GM23248 (cell line): ENCODE measurements at regions not wholly inside any gene's neighbourhood (a gene's known extent, or its start where the extent isn't known, plus 50 kb on each side); places are given as distances from the start of the nearest gene placed in this dataset.

Source experiments
- DNase-seq: peaks from one replicate; pipeline ENCODE4 v3.0.0-alpha.2; 2015
- H2AFZ ChIP-seq: fragments of 200-600 bp; sonication (generic); 2 replicates; pipeline ENCODE4 v1.6.1; 2016; ENCODE audit warnings: antibody characterized with exemption
- H3F3A ChIP-seq: fragments of 200-600 bp; sonication (generic); 2 replicates; pipeline ENCODE4 v1.6.1; 2016; ENCODE audit warnings: mild to moderate bottlenecking, antibody characterized with exemption, mixed run types; ENCODE audit not compliant: insufficient read depth
- H3K27ac ChIP-seq: fragments of 200-600 bp; sonication (generic); 2 replicates; pipeline ENCODE4 v1.5.1; 2016; ENCODE audit warnings: mild to moderate bottlenecking
- H3K27me3 ChIP-seq: fragments of 200-600 bp; sonication (generic); replicated peaks from 2 replicates; pipeline ENCODE4 v1.6.1; 2016; ENCODE audit warnings: mild to moderate bottlenecking; ENCODE audit not compliant: insufficient read depth
- H3K36me3 ChIP-seq: fragments of 200-600 bp; sonication (generic); 2 replicates; pipeline ENCODE4 v1.6.1; 2016; ENCODE audit warnings: low read depth, mild to moderate bottlenecking
- H3K4me1 ChIP-seq: fragments of 200-600 bp; sonication (generic); 2 replicates; pipeline ENCODE4 v1.6.1; 2016; ENCODE audit warnings: mild to moderate bottlenecking; ENCODE audit not compliant: insufficient read depth
- H3K4me2 ChIP-seq: fragments of 200-600 bp; sonication (generic); one replicate; pipeline ENCODE4 v1.6.1; 2016; ENCODE audit warnings: mild to moderate bottlenecking; ENCODE audit not compliant: unreplicated experiment
- H3K4me3 ChIP-seq: fragments of 200-600 bp; sonication (generic); 2 replicates; pipeline ENCODE4 v1.5.1; 2016; ENCODE audit warnings: mild to moderate bottlenecking
- H3K79me2 ChIP-seq: fragments of 200-600 bp; sonication (generic); 2 replicates; pipeline ENCODE4 v1.6.1; 2016; ENCODE audit warnings: mild to moderate bottlenecking; ENCODE audit not compliant: insufficient read depth
- H3K9ac ChIP-seq: fragments of 200-600 bp; sonication (generic); 2 replicates; pipeline ENCODE4 v1.6.1; 2016; ENCODE audit warnings: mild to moderate bottlenecking
- H3K9me2 ChIP-seq: fragments of 200-600 bp; sonication (generic); 2 replicates; pipeline ENCODE4 v1.6.1; 2016; ENCODE audit warnings: mixed run types, mild to moderate bottlenecking, moderate library complexity; ENCODE audit not compliant: insufficient read depth
- H3K9me3 ChIP-seq: fragments of 200-600 bp; sonication (generic); one replicate; pipeline ENCODE4 v1.6.1; 2017; ENCODE audit warnings: low read depth
- H4K20me1 ChIP-seq: fragments of 200-600 bp; sonication (generic); 2 replicates; pipeline ENCODE4 v1.6.0; 2016; ENCODE audit not compliant: insufficient read depth
- EZH2 ChIP-seq: fragments of 200-600 bp; sonication (generic); IDR thresholded peaks from 2 replicates; pipeline ENCODE4 v1.6.1; 2018; ENCODE audit warnings: antibody characterized with exemption, mild to moderate bottlenecking; ENCODE audit not compliant: insufficient read depth, poor library complexity, severe bottlenecking
- EZH2phosphoT487 ChIP-seq: fragments of 200-600 bp; sonication (generic); IDR thresholded peaks from 2 replicates; pipeline ENCODE4 v1.6.1; 2018; ENCODE audit warnings: antibody characterized with exemption, moderate library complexity, mild to moderate bottlenecking, low read depth; ENCODE audit not compliant: insufficient read depth
- WGBS, 2 experiments: methylation state at CpG; one replicate each; pipeline ENCODE4 v1.1.6; 2015 to 2017; ENCODE audit warnings: low lambda C conversion rate in 2 of 2, low coverage in 1 of 2; ENCODE audit errors: missing lambda C conversion rate in 2 of 2; 5-methylcytosine and 5-hydroxymethylcytosine counted together
- in situ Hi-C: fragments of 300-500 bp; cut with MboI; formaldehyde crosslinking; loops from 2 replicates; pipeline ENCODE4 v1.15.0; 2020

GRCh38 chr1:90277270-90277669 is 282.4 kb downstream of the ZNF326 start:
- no peaks in the 10 kb centered on the region for H3K9me2 ChIP-seq
- H3F3A ChIP-seq: no peaks in the 10 kb centered on the region
- H3K4me3 ChIP-seq: no peak overlapping the region
- H3K9me3 ChIP-seq: no peaks in the 10 kb centered on the region
- H2AFZ ChIP-seq: no peak overlapping the region
- TF ChIP-seq EZH2 (no peak), EZH2phosphoT487 (no peak)
- H3K27me3 ChIP-seq: no peaks in the 10 kb centered on the region
- H3K9ac ChIP-seq: no peak overlapping the region
- no peaks in the 10 kb centered on the region for H3K4me1 ChIP-seq
- H3K27ac ChIP-seq: no peak overlapping the region
- no peaks in the 10 kb centered on the region for H3K79me2 ChIP-seq
- no peak overlapping the region for H3K4me2 ChIP-seq
- no peak for DNase-seq
- no peaks in the 10 kb centered on the region for H3K36me3 ChIP-seq
- in situ Hi-C loops: no loop called here
- no peaks in the 10 kb centered on the region for H4K20me1 ChIP-seq

- TF ChIP-seq EZH2: no peak
- WGBS, 2 experiments: 16 to 17% methylated on average over 5 of the region's 5 CpGs
- no peak for DNase-seq
Observed at GRCh38 chr1:90274376-90274775, 279.5 kb downstream of the ZNF326 start.

GRCh38 chr1:90273241-90273774 is 278.4 kb downstream of the ZNF326 start:
- in situ Hi-C loops: no loop called here
- TF ChIP-seq EZH2phosphoT487 (no peak), EZH2 (no peak)
- no peak overlapping the region for H2AFZ ChIP-seq

More at GRCh38 chr1:90274376-90274775, 279.5 kb downstream of the ZNF326 start:
- Histone ChIP-seq H3K4me1 (no peaks in the 10 kb centered on the region), H3K36me3 (no peaks in the 10 kb centered on the region), H3K9me2 (no peaks in the 10 kb centered on the region), H2AFZ (no peak overlapping the region), H3K9ac (no peak overlapping the region), H3K4me3 (no peak overlapping the region), H4K20me1 (no peaks in the 10 kb centered on the region), H3K4me2 (no peak overlapping the region), H3K79me2 (no peaks in the 10 kb centered on the region), H3K9me3 (no peaks in the 10 kb centered on the region), H3K27ac (no peak overlapping the region), H3K27me3 (no peaks in the 10 kb centered on the region), H3F3A (no peaks in the 10 kb centered on the region)
- in situ Hi-C loops: no loop called here

GRCh38 chr1:90262791-90263190 is 267.9 kb downstream of the ZNF326 start:
- H3K4me2 ChIP-seq: no peak overlapping the region
- no peaks in the 10 kb centered on the region for H3K9me3 ChIP-seq
- in situ Hi-C loops: no loop called here
- H3K9ac ChIP-seq: no peak overlapping the region
- no peak overlapping the region for H3K4me3 ChIP-seq
- no peaks in the 10 kb centered on the region for H3K9me2 ChIP-seq
- H4K20me1 ChIP-seq: no peaks in the 10 kb centered on the region
- no peak for DNase-seq
- 8 to 10% methylated on average over 2 of the region's 2 CpGs for WGBS, 2 experiments
- H3K27ac ChIP-seq: no peak overlapping the region
- no peaks in the 10 kb centered on the region for H3K4me1 ChIP-seq
- TF ChIP-seq EZH2 (no peak), EZH2phosphoT487 (no peak)
- H3K36me3 ChIP-seq: no peaks in the 10 kb centered on the region
- no peaks in the 10 kb centered on the region for H3K79me2 ChIP-seq
- no peaks in the 10 kb centered on the region for H3K27me3 ChIP-seq
- no peaks in the 10 kb centered on the region for H3F3A ChIP-seq
- no peak overlapping the region for H2AFZ ChIP-seq

More at GRCh38 chr1:90273241-90273774, 278.4 kb downstream of the ZNF326 start:
- Histone ChIP-seq H3K27me3 (no peaks in the 10 kb centered on the region), H3K4me2 (no peak overlapping the region), H3K79me2 (no peaks in the 10 kb centered on the region), H3K4me3 (no peak overlapping the region), H3K4me1 (no peaks in the 10 kb centered on the region), H4K20me1 (no peaks in the 10 kb centered on the region), H3K9me2 (no peaks in the 10 kb centered on the region), H3K9me3 (no peaks in the 10 kb centered on the region), H3K9ac (no peak overlapping the region), H3K36me3 (no peaks in the 10 kb centered on the region), H3F3A (no peaks in the 10 kb centered on the region), H3K27ac (no peak overlapping the region)
- no peak for DNase-seq

- WGBS, 2 experiments: 31 to 40% methylated on average over 1 of the region's 1 CpG
- Histone ChIP-seq H4K20me1 (no peaks in the 10 kb centered on the region), H3K9me2 (no peaks in the 10 kb centered on the region), H3K27me3 (no peaks in the 10 kb centered on the region), H3K4me2 (no peak overlapping the region), H2AFZ (no peak overlapping the region), H3K4me1 (no peaks in the 10 kb centered on the region), H3K9me3 (no peaks in the 10 kb centered on the region), H3K9ac (no peak overlapping the region), H3K79me2 (no peaks in the 10 kb centered on the region), H3F3A (no peaks in the 10 kb centered on the region), H3K36me3 (no peaks in the 10 kb centered on the region), H3K4me3 (no peak overlapping the region), H3K27ac (no peak overlapping the region)
- in situ Hi-C loops: no loop called here
- no peak for TF ChIP-seq EZH2phosphoT487
- TF ChIP-seq EZH2: no peak
- DNase-seq: no peak
Observed at GRCh38 chr1:90262286-90262685, 267.4 kb downstream of the ZNF326 start.
